Neural progenitor cell (in vitro differentiated cells): ENCODE measurements at regions not wholly inside any gene's neighbourhood (a gene's known extent, or its start where the extent isn't known, plus 50 kb on each side); places are given as distances from the start of the nearest gene placed in this dataset.

Experiments used
- DNase-seq: peaks from one replicate; pipeline ENCODE4 v3.0.0-alpha.2; 2016; ENCODE audit warnings: low spot score
- H2AFZ ChIP-seq: fragments of 200-600 bp; sonication (generic); replicated peaks from 2 replicates; pipeline ENCODE4 v1.6.1; 2016; ENCODE audit warnings: antibody characterized with exemption
- H3F3A ChIP-seq: fragments of 200-600 bp; sonication (generic); 2 replicates; pipeline ENCODE4 v1.6.1; 2016; ENCODE audit warnings: antibody characterized with exemption, low read depth
- H3K27ac ChIP-seq: fragments of 200-600 bp; sonication (generic); 2 replicates; pipeline ENCODE4 v1.5.1; 2016; ENCODE audit warnings: mild to moderate bottlenecking
- H3K27me3 ChIP-seq: fragments of 200-600 bp; sonication (generic); 2 replicates; pipeline ENCODE4 v1.6.1; 2016; ENCODE audit warnings: mild to moderate bottlenecking, moderate library complexity
- H3K36me3 ChIP-seq: fragments of 200-600 bp; sonication (generic); 2 replicates; pipeline ENCODE4 v1.5.1; 2016
- H3K4me1 ChIP-seq: fragments of 200-600 bp; sonication (generic); 2 replicates; pipeline ENCODE4 v1.6.1; 2016; ENCODE audit warnings: mixed run types
- H3K4me2 ChIP-seq: fragments of 200-600 bp; sonication (generic); 2 replicates; pipeline ENCODE4 v1.6.1; 2016
- H3K4me3 ChIP-seq: fragments of 200-600 bp; sonication (generic); 2 replicates; pipeline ENCODE4 v1.5.1; 2016
- H3K79me2 ChIP-seq: fragments of 200-600 bp; sonication (generic); 2 replicates; pipeline ENCODE4 v1.6.1; 2016; ENCODE audit warnings: low read depth
- H3K9ac ChIP-seq: fragments of 200-600 bp; sonication (generic); 2 replicates; pipeline ENCODE4 v1.6.1; 2016
- H3K9me3 ChIP-seq: fragments of 200-600 bp; sonication (generic); 2 replicates; pipeline ENCODE4 v1.5.1; 2016; ENCODE audit warnings: low read depth
- H4K20me1 ChIP-seq: fragments of 200-600 bp; sonication (generic); 2 replicates; pipeline ENCODE4 v1.6.1; 2016; ENCODE audit warnings: low read depth
- H3K27ac Mint-ChIP-seq: 3 replicates; pipeline ENCODE4 v1.8.0; 2021; ENCODE audit warnings: mixed read lengths
- H3K27me3 Mint-ChIP-seq: 2 replicates; pipeline ENCODE4 v1.8.0; 2022; ENCODE audit warnings: low read depth, mild to moderate bottlenecking, inconsistent platforms, moderate library complexity, mixed read lengths; ENCODE audit not compliant: insufficient read depth
- H3K36me3 Mint-ChIP-seq: 3 replicates; pipeline ENCODE4 v1.8.0; 2021; ENCODE audit warnings: mixed read lengths
- H3K4me1 Mint-ChIP-seq: 3 replicates; pipeline ENCODE4 v1.8.0; 2021; ENCODE audit warnings: mixed read lengths
- H3K4me3 Mint-ChIP-seq: 3 replicates; pipeline ENCODE4 v1.8.0; 2021; ENCODE audit warnings: mild to moderate bottlenecking, moderate library complexity, mixed read lengths
- H3K9me3 Mint-ChIP-seq: 3 replicates; pipeline ENCODE4 v1.8.0; 2020; ENCODE audit warnings: mixed read lengths
- EZH2 ChIP-seq: fragments of 200-600 bp; sonication (generic); IDR thresholded peaks from 2 replicates; pipeline ENCODE4 v1.6.1; 2017; ENCODE audit warnings: antibody characterized with exemption, mild to moderate bottlenecking, moderate library complexity
- EZH2phosphoT487 ChIP-seq: fragments of 200-600 bp; sonication (generic); IDR thresholded peaks from 2 replicates; pipeline ENCODE4 v1.6.1; 2017; ENCODE audit warnings: antibody characterized with exemption
- TF ChIP-seq, protein P1 (sequence below): fragments of 200-600 bp; sonication (generic); IDR thresholded peaks from 2 replicates; pipeline ENCODE4 v1.5.1; 2017; ENCODE audit warnings: antibody characterized with exemption, mild to moderate bottlenecking

DNA sequence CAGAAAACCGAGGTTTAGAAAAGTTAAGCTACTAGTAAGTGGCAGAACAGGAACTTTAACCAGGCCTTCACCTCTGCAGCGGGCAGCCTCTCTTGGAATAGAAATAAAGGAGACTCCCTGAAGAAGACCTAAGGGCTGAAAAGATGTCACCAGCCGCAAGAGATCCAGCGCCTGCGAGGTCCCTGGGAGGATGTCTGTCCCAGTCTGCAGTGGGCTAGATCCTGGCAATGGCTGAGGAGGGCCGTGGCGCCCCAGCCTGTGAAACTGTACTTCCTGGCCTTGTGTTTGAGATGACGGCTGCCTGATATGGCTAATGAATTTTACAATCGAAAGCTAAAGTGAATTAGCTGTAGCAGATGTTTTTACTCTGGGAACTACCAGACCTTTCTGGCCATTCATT lies 300.6 kb upstream of the SALL3 start:
- Histone ChIP-seq H3K36me3 (no peaks in the 10 kb centered on the region), H3K9me3 (no peaks in the 10 kb centered on the region), H3F3A (no peaks in the 10 kb centered on the region), H3K79me2 (no peaks in the 10 kb centered on the region), H2AFZ (no peak overlapping the region), H4K20me1 (no peaks in the 10 kb centered on the region), H3K9ac (no peak overlapping the region), H3K27me3 (no peaks in the 10 kb centered on the region), H3K4me1 (peaks cover 8% of the 10 kb centered on the region), H3K4me3 (no peak overlapping the region), H3K27ac (no peak overlapping the region), H3K4me2 (no peak overlapping the region)
- Mint-ChIP-seq H3K9me3 (peaks cover 5% of the 10 kb centered on the region), H3K27ac (peak overlapping the region; percentile 43), H3K36me3 (no peaks in the 10 kb centered on the region), H3K4me3 (no peak overlapping the region), H3K27me3 (peaks cover 9% of the 10 kb centered on the region), H3K4me1 (peaks cover 35% of the 10 kb centered on the region)
- DNase-seq, result no peak
- TF ChIP-seq EZH2phosphoT487, result no peak
- TF ChIP-seq, protein P1, sequence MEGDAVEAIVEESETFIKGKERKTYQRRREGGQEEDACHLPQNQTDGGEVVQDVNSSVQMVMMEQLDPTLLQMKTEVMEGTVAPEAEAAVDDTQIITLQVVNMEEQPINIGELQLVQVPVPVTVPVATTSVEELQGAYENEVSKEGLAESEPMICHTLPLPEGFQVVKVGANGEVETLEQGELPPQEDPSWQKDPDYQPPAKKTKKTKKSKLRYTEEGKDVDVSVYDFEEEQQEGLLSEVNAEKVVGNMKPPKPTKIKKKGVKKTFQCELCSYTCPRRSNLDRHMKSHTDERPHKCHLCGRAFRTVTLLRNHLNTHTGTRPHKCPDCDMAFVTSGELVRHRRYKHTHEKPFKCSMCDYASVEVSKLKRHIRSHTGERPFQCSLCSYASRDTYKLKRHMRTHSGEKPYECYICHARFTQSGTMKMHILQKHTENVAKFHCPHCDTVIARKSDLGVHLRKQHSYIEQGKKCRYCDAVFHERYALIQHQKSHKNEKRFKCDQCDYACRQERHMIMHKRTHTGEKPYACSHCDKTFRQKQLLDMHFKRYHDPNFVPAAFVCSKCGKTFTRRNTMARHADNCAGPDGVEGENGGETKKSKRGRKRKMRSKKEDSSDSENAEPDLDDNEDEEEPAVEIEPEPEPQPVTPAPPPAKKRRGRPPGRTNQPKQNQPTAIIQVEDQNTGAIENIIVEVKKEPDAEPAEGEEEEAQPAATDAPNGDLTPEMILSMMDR, result no peak
- TF ChIP-seq EZH2, result no peak

DNA sequence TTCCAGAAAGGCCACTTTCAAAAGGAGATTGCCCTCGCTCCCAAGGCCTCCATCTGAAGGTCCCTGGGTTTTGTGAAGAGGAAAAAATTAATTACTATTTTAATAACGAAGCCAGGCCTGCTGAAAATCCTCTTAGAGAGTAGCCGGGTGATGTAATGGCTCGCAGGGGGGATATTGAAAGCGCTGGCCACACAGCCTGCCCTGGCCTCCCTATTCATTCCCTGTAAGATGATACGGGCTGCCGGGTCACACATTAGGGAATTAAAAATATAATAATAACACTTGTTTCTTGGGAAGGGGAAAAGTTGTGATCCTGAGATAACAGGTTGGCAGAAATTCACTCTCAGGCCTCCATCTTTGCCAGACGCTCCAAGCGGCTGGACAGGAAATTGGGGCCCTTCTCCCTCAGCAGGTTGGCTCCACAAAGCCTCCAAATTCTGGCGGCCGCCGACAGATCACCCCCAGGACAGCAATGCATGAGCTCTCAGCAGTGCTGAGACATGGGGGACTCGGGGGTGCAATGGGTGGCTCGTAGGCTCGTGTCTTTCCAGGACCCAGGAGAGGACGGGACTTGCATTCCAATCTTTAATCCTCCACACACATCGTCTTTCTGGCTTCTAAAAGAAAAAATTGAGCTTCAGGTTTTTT lies 299.9 kb upstream of the SALL3 start:
- no peak overlapping the region for H3K27ac ChIP-seq
- Mint-ChIP-seq H3K36me3 (no peaks in the 10 kb centered on the region), H3K4me3 (no peak overlapping the region), H3K27ac (peak overlapping the region; percentile 43), H3K4me1 (peaks cover 32% of the 10 kb centered on the region), H3K27me3 (peaks cover 9% of the 10 kb centered on the region), H3K9me3 (peaks cover 5% of the 10 kb centered on the region)
- H3K4me3 ChIP-seq, result no peak overlapping the region
- no peaks in the 10 kb centered on the region for H3K79me2 ChIP-seq
- TF ChIP-seq, protein P1, result no peak
- no peak for TF ChIP-seq EZH2
- TF ChIP-seq EZH2phosphoT487, result no peak
- H3K9ac ChIP-seq, result no peak overlapping the region
- H3K9me3 ChIP-seq, result no peaks in the 10 kb centered on the region
- no peaks in the 10 kb centered on the region for H3F3A ChIP-seq
- H4K20me1 ChIP-seq, result no peaks in the 10 kb centered on the region
- no peak overlapping the region for H3K4me2 ChIP-seq
- H3K27me3 ChIP-seq, result no peaks in the 10 kb centered on the region
- no peak for DNase-seq
- no peaks in the 10 kb centered on the region for H3K36me3 ChIP-seq
- H3K4me1 ChIP-seq, result peaks cover 8% of the 10 kb centered on the region
- no peak overlapping the region for H2AFZ ChIP-seq

DNA sequence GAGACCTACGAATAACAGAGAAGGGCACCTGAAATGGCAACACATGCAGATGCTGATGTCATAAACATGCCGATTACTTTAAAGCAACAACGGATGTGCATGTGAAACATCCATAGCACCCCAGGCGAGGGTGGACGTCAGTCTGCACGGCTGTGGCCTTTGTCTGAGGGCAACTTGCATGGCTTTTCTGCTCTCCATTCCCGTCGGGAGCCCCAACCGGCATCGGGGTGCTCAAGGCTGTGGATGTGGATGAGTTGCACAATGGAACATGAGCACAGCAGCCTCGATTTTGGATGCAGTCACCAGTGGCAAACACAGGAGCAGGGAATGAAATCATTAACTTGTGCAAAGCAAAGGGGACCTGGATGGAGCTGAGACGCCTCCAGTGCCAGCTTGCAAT lies 298.2 kb upstream of the SALL3 start:
- Histone ChIP-seq H2AFZ (no peak overlapping the region), H3F3A (no peaks in the 10 kb centered on the region), H3K27me3 (no peaks in the 10 kb centered on the region), H3K27ac (no peak overlapping the region), H3K4me3 (no peak overlapping the region), H3K9ac (no peak overlapping the region), H3K4me2 (no peak overlapping the region), H3K9me3 (no peaks in the 10 kb centered on the region), H3K4me1 (peaks cover 8% of the 10 kb centered on the region), H3K79me2 (no peaks in the 10 kb centered on the region), H4K20me1 (no peaks in the 10 kb centered on the region), H3K36me3 (no peaks in the 10 kb centered on the region)
- DNase-seq, result no peak
- Mint-ChIP-seq H3K4me1 (peaks cover 32% of the 10 kb centered on the region), H3K36me3 (no peaks in the 10 kb centered on the region), H3K27ac (no peak overlapping the region), H3K4me3 (no peak overlapping the region), H3K9me3 (peaks cover 1% of the 10 kb centered on the region), H3K27me3 (peaks cover 6% of the 10 kb centered on the region)
- TF ChIP-seq EZH2phosphoT487 (no peak), EZH2 (no peak)
- TF ChIP-seq, protein P1, result no peak
